Pancreas (tissue), 10 donors: ENCODE measurements at regions not wholly inside any gene's neighbourhood (a gene's known extent, or its start where the extent isn't known, plus 50 kb on each side); places are given as distances from the start of the nearest gene placed in this dataset.

Experiments used
- ATAC-seq, 4 donors: fragments of 200-7000 bp; cut with Tn5 transposase; one replicate each; pipeline versions ENCODE4 v1.8.0 to v1.9.1; 2020; ENCODE audit warnings: mild to moderate bottlenecking in 4 of 4, moderate library complexity in 4 of 4
- DNase-seq, 6 donors: peaks; one replicate each; pipeline ENCODE4 v3.0.0-alpha.2; 2020
- FAIRE-seq: peaks from 2 replicates; lab custom pipeline; 2012; peaks lifted over from hg19 to GRCh38; lab: Jason Lieb, UNC
- H3K27ac ChIP-seq, 4 donors: fragments of 200-600 bp; sonication (generic); 1 replicate in 3 of 4; 2 replicates in 1 of 4; pipeline versions ENCODE4 v1.5.0 to v1.8.0; 2020
- H3K27me3 ChIP-seq, 4 donors: fragments of 200-600 bp; one replicate each; pipeline ENCODE4 v1.8.0; 2021
- H3K36me3 ChIP-seq, 3 donors: fragments of 200-600 bp; sonication (generic) in 1 of 3; one replicate each; pipeline versions ENCODE4 v1.5.0 to v1.8.0; 2020 to 2021
- H3K4me1 ChIP-seq, 3 donors: fragments of 200-600 bp; one replicate each; pipeline ENCODE4 v1.8.0; 2021
- H3K4me3 ChIP-seq, 4 donors: fragments of 200-600 bp; sonication (generic) in 2 of 4; one replicate each; pipeline versions ENCODE4 v1.5.0 to v1.8.0; 2020 to 2021
- H3K9me3 ChIP-seq, 4 donors: fragments of 200-600 bp; one replicate each; pipeline ENCODE4 v1.8.0; 2021
- WGBS, 2 donors: extraction: QIAGEN DNeasy Blood & Tissue Kit; methylation state at CpG; one replicate each; pipeline ENCODE4 v1.1.7; 2013; 5-methylcytosine and 5-hydroxymethylcytosine counted together
- intact Hi-C, 3 donors: fragments of 100-400 bp; cut with DNase I; formaldehyde crosslinking; loops; one replicate each; pipeline versions ENCODE4 v1.11.1 to v1.14.2; 2022
- TF ChIP-seq, protein P1 (sequence below), 4 donors: fragments of 200-600 bp; sonication (generic) in 3 of 4; IDR thresholded peaks; one replicate each; pipeline versions ENCODE4 v1.5.0 to v1.8.0; 2021; ENCODE audit warnings: antibody characterized with exemption in 4 of 4
- donor health status: healthy with polysubstance abuse.
- donor health status: DM: no; HTN: no; CAD: no; lungs with moderate emphysema.
- donor health status: DM: no; HTN: no; CAD: no.
- donor health status: control.
- donor health status: control.
- donor health status: Bipolar disorder and iron deficiency.
- donor health status: DM: yes; HTN: yes; CAD: no.
- donor health status: DM: no; HTN: no; CAD: no.
- donor health status: DM: no; HTN: no; CAD: no.
- donor health status: DM: yes; HTN: yes; CAD: no.

DNA sequence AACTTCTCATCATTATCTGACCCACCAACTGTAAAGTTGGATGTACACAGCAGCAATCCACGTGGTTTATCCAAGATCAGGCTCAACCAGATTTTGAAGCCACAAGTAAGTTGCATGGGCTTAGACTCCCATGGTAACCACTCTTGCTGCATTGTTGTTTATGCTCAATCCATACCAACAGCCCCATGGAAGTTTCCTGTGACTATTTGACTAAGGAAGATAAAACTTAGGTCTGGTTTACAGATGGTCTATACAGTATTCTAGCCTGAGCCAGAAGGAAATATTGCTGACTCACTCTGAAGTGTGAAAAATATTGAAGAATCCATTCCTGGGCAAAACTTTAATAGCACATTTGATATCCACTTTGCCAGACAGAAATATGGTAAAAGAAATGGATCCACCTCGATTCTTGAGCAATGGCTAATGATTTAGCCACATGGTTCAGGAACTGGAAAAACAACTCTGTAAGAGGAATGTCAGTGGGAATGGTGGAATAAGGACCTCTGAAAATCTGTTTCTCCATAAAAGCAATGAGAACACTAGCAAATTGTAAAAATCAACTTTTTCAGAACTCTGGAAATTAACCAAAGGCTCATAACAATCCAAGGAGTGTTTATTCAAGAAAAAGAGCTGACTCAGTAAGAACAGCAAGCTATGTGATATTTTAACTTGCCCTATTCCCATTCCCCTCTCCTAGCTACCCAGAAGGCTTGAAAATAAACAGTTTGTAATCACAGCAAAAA, 162.9 kb upstream of the STT3B start:
- H3K4me3 ChIP-seq = no peak overlapping the region
- FAIRE-seq = no peak
- 47 to 59% methylated on average over 2 of the region's 2 CpGs for WGBS, 2 donors
- H3K9me3 ChIP-seq = no peaks in the 10 kb centered on the region
- TF ChIP-seq, protein P1, sequence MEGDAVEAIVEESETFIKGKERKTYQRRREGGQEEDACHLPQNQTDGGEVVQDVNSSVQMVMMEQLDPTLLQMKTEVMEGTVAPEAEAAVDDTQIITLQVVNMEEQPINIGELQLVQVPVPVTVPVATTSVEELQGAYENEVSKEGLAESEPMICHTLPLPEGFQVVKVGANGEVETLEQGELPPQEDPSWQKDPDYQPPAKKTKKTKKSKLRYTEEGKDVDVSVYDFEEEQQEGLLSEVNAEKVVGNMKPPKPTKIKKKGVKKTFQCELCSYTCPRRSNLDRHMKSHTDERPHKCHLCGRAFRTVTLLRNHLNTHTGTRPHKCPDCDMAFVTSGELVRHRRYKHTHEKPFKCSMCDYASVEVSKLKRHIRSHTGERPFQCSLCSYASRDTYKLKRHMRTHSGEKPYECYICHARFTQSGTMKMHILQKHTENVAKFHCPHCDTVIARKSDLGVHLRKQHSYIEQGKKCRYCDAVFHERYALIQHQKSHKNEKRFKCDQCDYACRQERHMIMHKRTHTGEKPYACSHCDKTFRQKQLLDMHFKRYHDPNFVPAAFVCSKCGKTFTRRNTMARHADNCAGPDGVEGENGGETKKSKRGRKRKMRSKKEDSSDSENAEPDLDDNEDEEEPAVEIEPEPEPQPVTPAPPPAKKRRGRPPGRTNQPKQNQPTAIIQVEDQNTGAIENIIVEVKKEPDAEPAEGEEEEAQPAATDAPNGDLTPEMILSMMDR (IDR thresholded peaks at IDR 0.05) = no peak
- ATAC-seq = no peak
- no peaks in the 10 kb centered on the region for H3K27me3 ChIP-seq
- intact Hi-C loops = no loop called here
- peaks cover 0 to 6% (median 0%) of the 10 kb centered on the region in 3 donors for H3K4me1 ChIP-seq
- DNase-seq = no peak
- no peak overlapping the region for H3K27ac ChIP-seq
- no peaks in the 10 kb centered on the region for H3K36me3 ChIP-seq

GRCh38 chr3:31370380-31370666, 162.4 kb upstream of the STT3B start:
- H3K4me1 ChIP-seq = peaks cover 0 to 6% (median 0%) of the 10 kb centered on the region in 3 donors
- FAIRE-seq = no peak
- no peaks in the 10 kb centered on the region for H3K36me3 ChIP-seq
- no peaks in the 10 kb centered on the region for H3K9me3 ChIP-seq
- DNase-seq = no peak
- no peak overlapping the region for H3K4me3 ChIP-seq
- no peak for ATAC-seq
- H3K27me3 ChIP-seq = no peaks in the 10 kb centered on the region
- intact Hi-C loops = no loop called here
- TF ChIP-seq, protein P1 (IDR thresholded peaks at IDR 0.05) = no peak
- no peak overlapping the region for H3K27ac ChIP-seq

DNA sequence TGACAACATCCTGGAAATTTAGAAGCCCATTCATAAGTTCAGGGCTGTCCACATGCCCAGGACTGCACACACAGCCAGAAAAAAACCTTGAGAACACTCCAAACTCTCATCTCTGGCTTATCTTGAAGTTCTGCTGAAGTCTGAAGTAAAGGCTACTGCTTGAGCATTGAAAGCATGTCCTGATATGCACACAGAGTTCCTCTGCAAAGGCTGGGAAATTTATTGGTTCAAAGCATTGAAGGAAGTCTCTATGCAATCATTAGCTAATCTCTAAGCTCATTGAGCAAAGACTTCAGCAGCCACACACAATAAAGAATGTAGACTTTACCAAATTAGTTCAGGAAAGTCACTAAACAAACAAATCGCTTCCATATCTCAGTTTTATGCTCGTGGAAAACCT, 162.0 kb upstream of the STT3B start:
- 16 to 28% methylated on average over 2 of the region's 2 CpGs for WGBS, 2 donors
- no peak for DNase-seq
- no peak overlapping the region for H3K27ac ChIP-seq
- no peak for FAIRE-seq
- no peak overlapping the region for H3K4me3 ChIP-seq
- H3K9me3 ChIP-seq = no peaks in the 10 kb centered on the region
- peak in 3 of 4 donors; percentile 28 to 38 (median 29) for ATAC-seq
- H3K27me3 ChIP-seq = no peaks in the 10 kb centered on the region
- no peaks in the 10 kb centered on the region for H3K36me3 ChIP-seq
- TF ChIP-seq, protein P1 (IDR thresholded peaks at IDR 0.05) = no peak
- H3K4me1 ChIP-seq = peaks cover 0 to 6% (median 0%) of the 10 kb centered on the region in 3 donors
- intact Hi-C loops = no loop called here

- Histone ChIP-seq H3K27me3 (no peaks in the 10 kb centered on the region), H3K9me3 (no peaks in the 10 kb centered on the region), H3K4me3 (no peak overlapping the region), H3K27ac (no peak overlapping the region), H3K4me1 (peaks cover 0 to 6% (median 0%) of the 10 kb centered on the region in 3 donors), H3K36me3 (no peaks in the 10 kb centered on the region)
- intact Hi-C loops = no loop called here
- DNase-seq (no peak), FAIRE-seq (no peak), ATAC-seq (peak in 1 of 4 donors; percentile 18)
- TF ChIP-seq, protein P1 (IDR thresholded peaks at IDR 0.05) = no peak
- 84 to 95% methylated on average over 4 of the region's 4 CpGs for WGBS, 2 donors
These were observed 161.1 kb upstream of the STT3B start for GRCh38 chr3:31371484-31372177.

DNA sequence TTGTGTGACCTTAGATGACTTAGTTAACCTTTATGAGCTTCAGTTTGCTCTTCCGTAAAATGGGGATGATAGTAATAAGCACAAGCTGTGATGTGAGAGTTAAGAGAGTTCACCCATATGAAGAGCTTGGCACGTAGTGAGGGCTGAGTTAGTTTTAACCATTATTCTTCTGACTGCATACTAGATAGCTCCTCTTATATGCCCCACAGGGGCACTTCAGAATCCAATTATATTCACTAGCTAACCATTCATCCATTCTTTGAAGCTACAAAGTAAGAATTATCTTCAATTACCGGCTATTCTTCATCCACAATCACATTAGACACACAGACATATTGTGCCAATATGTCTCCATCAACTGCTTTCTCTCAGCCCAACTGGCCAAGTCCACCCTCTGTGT, 159.0 kb upstream of the STT3B start:
- H3K4me1 ChIP-seq = peaks cover 0 to 6% (median 0%) of the 10 kb centered on the region in 3 donors
- no peak overlapping the region for H3K4me3 ChIP-seq
- H3K27me3 ChIP-seq = no peaks in the 10 kb centered on the region
- intact Hi-C loops = no loop called here
- no peaks in the 10 kb centered on the region for H3K36me3 ChIP-seq
- ATAC-seq (no peak), FAIRE-seq (no peak), DNase-seq (no peak)
- WGBS, 2 donors = 82 to 88% methylated on average over 3 of the region's 3 CpGs
- no peak overlapping the region for H3K27ac ChIP-seq
- no peaks in the 10 kb centered on the region for H3K9me3 ChIP-seq
- TF ChIP-seq, protein P1 (IDR thresholded peaks at IDR 0.05) = no peak
